Activated CD8-positive, alpha-beta memory T cell treated with anti-CD3 and anti-CD28 coated beads, Interleukin-2, amount 50 U/mL, for 24 hours (primary cell): ENCODE measurements at regions not wholly inside any gene's neighbourhood (a gene's known extent, or its start where the extent isn't known, plus 50 kb on each side); places are given as distances from the start of the nearest gene placed in this dataset.
"Not testable (repeated sequence)": the region's sequence is repeated elsewhere in the genome, so short reads cannot be mapped to it uniquely, and the experiment has no call there.

ENCODE experiments used
- DNase-seq: peaks from one replicate; pipeline ENCODE4 v3.0.0-alpha.2; 2020; ENCODE audit errors: extremely low read depth

GRCh38 chr2:172259827-172260226, 157.1 kb upstream of the DLX2 start:
- DNase-seq = no peak

- no peak for DNase-seq
Observed at GRCh38 chr2:172260336-172260735, 157.6 kb upstream of the DLX2 start.

DNA sequence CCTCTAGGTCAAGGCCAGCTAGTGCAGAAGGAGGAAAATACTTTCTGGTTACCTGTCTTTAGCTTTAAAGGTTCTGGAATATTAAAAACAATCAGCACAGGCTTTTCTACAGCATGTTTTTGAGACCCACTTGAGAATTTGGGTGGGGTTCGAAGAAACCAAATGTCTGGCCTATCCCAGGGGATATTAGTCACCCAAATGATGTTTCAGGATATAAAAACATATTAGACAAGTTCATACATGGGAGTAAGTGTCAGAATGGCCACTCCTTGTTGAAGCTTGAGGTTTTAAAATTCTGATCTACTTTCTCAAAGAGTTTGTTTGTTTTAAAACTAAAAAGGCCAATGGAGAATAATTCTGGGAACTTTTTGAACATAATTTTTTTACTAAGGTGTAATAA, 158.6 kb upstream of the DLX2 start:
- no peak for DNase-seq

GRCh38 chr2:172262486-172262885, 159.8 kb upstream of the DLX2 start:
- DNase-seq = no peak

DNA sequence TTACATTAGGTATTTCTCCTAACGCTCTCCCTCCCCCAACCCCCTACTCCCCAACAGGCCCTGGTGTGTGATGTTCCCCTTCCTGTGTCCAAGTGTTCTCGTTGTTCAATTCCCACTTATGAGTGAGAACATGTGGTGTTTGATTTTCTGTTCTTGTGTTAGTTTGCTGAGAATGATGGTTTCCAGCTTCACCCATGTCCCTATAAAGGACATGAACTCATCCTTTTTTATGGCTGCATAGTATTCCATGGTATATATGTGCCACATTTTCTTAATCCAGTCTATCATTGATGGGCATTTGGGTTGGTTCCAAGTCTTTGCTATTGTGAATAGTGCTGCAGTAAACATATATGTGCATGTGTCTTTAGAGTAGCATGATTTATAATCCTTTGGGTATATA, 162.1 kb upstream of the DLX2 start:
- DNase-seq = not testable (repeated sequence)

- not testable (repeated sequence) for DNase-seq
Observed at GRCh38 chr2:172269507-172270244, 157.7 kb upstream of the ITGA6 start.

GRCh38 chr2:172270278-172271079, 156.9 kb upstream of the ITGA6 start:
- DNase-seq = no peak

DNA sequence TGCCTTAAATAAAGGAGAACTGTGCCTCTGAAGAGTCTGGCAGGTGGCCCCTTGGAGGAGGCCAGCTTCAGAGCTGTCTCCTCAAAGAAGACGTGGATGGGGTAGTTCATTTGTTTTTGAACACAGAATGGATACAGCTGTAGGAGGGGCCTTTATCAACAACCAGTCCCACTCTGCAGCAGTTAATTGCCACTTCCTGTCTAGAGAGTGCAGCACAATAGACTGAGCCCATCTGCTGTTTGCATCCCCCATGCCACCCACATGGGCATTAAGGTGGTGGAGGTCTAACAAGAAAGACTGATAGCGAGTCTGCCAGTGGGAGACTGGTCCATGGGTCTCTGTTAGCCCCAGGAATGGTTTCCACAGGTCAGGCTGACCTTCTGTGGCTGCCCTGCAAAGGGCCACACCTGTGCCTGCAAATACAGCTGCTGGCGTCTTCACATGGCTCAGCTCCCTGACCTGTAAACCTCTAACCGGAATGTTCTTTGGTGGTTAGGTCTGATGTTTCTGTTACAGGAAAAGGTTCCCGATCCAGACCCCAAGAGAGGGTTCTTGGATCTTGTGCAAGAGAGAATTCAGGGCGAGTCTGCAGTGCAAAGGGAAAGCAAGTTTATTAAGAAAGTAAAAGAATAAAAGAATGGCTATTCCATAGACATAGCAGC, 153.3 kb upstream of the ITGA6 start:
- DNase-seq = no peak

DNA sequence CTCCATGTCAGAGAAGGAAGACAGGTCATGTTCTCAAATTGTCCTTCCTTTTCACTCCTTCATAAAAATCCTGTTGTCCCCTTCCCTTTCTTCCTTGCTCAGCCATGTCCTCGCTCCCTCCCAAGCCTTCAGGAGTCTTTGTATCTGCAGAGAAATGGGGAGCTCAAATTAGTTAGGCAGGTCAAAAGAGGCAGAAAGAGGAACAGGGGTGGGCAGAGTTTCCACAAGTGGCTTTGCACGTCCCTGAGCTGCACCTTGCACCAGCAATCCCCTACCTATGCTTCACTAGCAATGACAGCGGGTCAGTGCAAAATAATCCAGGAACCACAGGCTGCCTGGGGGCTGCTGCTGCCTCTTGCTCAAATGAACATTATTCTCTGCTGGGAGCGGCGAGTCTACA, 152.1 kb upstream of the ITGA6 start:
- no peak for DNase-seq

- no peak for DNase-seq
Observed at GRCh38 chr2:172276961-172277360, 150.4 kb upstream of the ITGA6 start.

- DNase-seq = no peak
Observed at GRCh38 chr2:172278667-172279066, 148.7 kb upstream of the ITGA6 start.

GRCh38 chr2:172279214-172279613, 148.2 kb upstream of the ITGA6 start:
- no peak for DNase-seq

DNA sequence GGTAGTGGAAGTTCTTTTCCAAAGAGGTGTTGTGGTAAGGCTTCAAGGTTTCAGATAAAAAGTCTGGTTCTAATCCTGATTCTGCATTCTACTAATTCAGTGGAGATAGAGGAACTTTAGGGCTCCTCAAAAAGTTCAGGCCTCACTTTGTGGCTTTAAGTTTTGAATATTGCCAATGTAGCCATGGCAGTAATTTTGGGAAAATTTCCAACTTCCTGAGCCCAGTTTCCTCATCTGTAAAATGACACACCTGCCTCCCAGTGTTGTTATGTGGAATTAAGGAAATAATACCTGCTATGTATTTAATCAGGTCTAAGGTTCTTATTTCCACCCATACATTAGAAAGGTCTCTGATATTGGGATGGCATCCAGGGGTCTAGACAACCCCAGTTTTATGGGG, 147.6 kb upstream of the ITGA6 start:
- no peak for DNase-seq

- DNase-seq = no peak
Observed at GRCh38 chr2:172280571-172281361, 146.6 kb upstream of the ITGA6 start.

DNA sequence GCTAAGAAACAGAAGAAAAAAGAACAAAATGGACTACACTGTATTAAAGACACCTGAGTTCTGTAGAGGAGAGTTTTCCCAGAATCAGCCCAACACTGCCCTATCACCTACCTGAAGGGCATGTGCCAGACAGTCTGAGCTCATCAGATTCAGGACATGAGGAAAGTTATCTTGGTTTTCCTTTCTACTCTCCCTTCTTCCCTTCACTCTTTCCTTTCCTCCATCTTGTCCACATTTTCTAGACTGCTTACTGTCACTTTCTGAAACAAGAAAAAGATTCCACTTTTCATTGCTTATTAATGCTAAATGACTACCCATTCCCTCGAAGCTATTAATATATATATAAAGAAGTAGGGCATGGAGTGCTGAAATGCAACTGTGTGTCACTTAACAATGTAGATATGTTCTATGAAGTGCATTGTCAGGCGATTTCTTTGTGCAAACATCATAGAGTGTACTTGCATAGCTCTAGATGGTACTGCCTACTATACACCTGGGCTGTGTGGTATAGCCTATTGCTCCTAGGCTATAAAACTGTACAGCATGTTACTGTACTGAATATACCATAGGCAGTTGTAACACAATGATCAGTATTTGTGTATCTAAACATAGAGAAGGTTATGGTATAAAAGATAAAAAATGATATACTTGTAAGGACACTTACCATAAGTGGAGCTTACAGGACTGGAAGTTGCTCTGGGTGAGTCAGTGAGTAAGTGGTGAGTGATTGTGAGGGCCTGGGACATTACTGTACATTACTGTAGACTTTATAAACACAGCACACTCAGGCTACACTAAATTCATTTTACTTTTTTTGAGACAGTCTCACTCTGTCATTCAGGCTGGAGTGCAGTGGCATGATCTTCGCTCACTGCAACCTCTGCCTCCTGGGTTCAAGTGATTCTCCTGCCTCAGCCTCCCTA, 145.5 kb upstream of the ITGA6 start:
- DNase-seq = no peak

DNA sequence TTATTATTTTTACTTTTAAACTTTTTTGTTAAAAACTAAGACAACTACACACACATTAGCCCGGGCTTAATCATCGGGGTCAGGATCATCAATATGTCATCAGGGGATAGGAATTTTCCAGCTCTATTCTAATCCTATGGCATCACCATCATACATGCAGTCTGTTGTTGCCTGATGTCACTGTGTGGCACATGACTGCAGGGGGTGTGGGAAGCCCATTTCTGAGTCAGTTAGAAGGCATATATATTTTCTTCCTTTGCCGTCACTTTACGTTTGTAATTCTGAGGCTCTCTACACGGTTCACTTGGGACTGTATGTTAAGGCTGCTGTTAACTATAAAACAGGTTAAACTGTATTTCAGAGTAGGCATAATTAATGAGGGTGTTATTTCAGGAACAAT, 144.4 kb upstream of the ITGA6 start:
- DNase-seq = no peak

GRCh38 chr2:172283476-172283875, 143.9 kb upstream of the ITGA6 start:
- no peak for DNase-seq

DNA sequence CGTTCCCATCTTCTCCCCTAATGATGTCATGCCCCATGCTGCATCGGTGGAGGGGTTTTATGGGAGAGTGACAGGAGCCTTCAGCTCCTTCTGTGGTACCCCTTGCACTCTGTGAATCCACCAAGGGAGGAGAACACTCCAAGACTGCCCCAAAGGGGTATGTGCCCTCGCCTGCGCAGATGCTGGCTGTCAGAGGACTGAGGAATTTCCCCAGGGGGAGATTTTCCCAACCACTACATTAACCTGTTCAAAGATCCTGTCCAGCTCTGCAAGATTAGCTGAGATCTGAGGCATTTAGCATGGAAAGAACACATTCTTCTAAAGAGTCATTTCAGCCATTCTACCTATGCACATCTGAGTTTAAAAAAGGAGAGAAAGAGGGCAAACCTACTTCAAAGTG, 143.2 kb upstream of the ITGA6 start:
- DNase-seq = no peak

DNA sequence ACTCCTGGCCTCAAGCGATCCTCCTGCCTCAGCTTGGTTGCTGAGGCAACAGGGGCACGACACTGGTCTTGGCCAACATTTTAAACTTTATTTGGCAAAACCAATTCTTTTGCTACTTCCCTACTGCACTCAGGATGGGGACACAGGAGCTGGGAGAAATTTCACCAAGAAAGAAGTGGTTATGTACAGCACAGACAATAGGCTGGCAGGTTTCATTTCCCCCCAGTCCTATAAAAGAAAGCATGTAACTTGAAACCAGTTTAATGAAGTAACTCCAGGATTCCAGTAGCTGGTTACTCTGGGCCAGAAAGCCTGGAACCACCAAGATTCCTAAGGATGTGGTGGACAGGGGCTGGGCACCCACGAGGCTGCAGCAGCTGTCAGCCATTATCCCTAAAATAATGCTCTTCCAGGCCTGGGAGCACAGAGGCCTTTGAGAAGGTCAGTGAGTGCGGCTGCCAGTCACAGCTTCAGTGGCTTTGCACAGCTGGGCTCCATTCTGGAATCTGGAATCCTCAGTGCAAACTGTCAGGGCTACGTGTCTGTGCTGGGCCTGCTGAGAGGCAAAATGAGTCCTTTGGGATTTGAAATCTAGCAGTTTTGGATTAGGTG, 142.3 kb upstream of the ITGA6 start:
- DNase-seq = no peak

- no peak for DNase-seq
Observed at GRCh38 chr2:172285760-172286159, 141.6 kb upstream of the ITGA6 start.
